ENCODE measurements at regions not wholly inside any gene's neighbourhood (a gene's known extent, or its start where the extent isn't known, plus 50 kb on each side); places are given as distances from the start of the nearest gene placed in this dataset.
A peak's percentile ranks its signal among the peaks of the same experiment; 100 is the strongest.

DNA sequence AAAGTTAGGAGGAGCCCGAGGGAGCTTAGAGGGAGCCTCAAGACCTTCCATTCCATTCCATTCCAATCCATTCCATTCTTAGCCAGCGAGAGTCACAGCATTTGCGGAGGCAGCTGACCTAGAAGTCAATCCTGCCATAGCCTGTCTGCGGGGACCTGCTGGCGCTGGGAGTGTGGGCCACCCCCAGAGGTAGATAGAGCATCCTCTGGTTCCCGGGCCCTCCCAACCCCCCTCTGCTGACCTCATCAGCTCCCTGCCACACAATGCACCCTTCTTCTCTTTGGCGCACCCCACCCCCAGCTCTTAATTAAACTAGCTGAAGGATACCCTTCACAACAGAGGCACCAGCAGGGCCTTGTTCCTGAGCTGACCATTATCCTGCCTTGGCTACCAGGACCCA is 152.5 kb upstream of the ZMIZ1 start:
- peak in 1 of 3 donors; percentile 30 for DNase-seq
- H3K4me3 ChIP-seq, result no peak overlapping the region
- WGBS (ENCODE audit: insufficient coverage, low coverage, low lambda C conversion rate, missing lambda C conversion rate), result 52% methylated on average over 2 of the region's 7 CpGs
- H3K27ac ChIP-seq, result no peak overlapping the region
- ATAC-seq, result no peak
- H3K9me3 ChIP-seq, result no peaks in the 10 kb centered on the region
- intact Hi-C loops (cut with DNase I), result no loop called here
- H3K36me3 ChIP-seq, result no peaks in the 10 kb centered on the region
- no peaks in the 10 kb centered on the region for H3K27me3 ChIP-seq
- TF ChIP-seq, protein P1, sequence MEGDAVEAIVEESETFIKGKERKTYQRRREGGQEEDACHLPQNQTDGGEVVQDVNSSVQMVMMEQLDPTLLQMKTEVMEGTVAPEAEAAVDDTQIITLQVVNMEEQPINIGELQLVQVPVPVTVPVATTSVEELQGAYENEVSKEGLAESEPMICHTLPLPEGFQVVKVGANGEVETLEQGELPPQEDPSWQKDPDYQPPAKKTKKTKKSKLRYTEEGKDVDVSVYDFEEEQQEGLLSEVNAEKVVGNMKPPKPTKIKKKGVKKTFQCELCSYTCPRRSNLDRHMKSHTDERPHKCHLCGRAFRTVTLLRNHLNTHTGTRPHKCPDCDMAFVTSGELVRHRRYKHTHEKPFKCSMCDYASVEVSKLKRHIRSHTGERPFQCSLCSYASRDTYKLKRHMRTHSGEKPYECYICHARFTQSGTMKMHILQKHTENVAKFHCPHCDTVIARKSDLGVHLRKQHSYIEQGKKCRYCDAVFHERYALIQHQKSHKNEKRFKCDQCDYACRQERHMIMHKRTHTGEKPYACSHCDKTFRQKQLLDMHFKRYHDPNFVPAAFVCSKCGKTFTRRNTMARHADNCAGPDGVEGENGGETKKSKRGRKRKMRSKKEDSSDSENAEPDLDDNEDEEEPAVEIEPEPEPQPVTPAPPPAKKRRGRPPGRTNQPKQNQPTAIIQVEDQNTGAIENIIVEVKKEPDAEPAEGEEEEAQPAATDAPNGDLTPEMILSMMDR (IDR thresholded peaks at IDR 0.05), result no peak
- peaks cover 0 to 13% (median 6%) of the 10 kb centered on the region in 4 donors for H3K4me1 ChIP-seq

- intact Hi-C loops (cut with DNase I), result no loop called here
- H3K9me3 ChIP-seq, result no peaks in the 10 kb centered on the region
- H3K27me3 ChIP-seq, result no peaks in the 10 kb centered on the region
- no peak for TF ChIP-seq POLR2A (IDR thresholded peaks at IDR 0.05)
- TF ChIP-seq, protein P1 (IDR thresholded peaks at IDR 0.05), result no peak
- WGBS (ENCODE audit: insufficient coverage, low coverage, low lambda C conversion rate, missing lambda C conversion rate), result 81% methylated on average over 4 of the region's 7 CpGs
- no peak for ATAC-seq
- H3K4me3 ChIP-seq, result no peak overlapping the region
- DNase-seq, result peak in 1 of 3 donors; percentile 16
- no peak overlapping the region for H3K27ac ChIP-seq
- H3K36me3 ChIP-seq, result no peaks in the 10 kb centered on the region
- no peaks in the 10 kb centered on the region for H3K4me1 ChIP-seq
These were observed 149.4 kb upstream of the ZMIZ1 start for GRCh38 chr10:78919181-78919966.

DNA sequence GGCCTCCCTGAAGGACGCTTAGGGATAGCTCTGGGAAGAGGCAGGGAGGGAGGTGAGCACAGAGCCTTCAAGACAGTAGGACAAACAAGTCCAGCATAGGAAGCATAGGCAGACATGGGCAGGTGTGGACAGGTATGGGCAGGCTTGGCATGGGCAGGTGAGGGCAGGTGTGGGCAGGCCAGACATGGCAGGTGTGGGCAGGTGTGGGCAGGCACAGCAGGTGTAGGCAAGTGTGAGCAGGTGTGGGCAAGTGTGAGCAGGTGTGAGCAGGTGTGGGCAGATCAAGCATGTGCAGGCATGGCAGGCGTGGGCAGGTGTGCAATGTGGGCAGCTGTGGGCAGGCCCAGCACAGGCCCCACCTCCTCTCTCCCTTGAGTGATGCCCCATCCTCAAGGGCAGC is 148.8 kb upstream of the ZMIZ1 start:
- no peaks in the 10 kb centered on the region for H3K9me3 ChIP-seq
- H3K36me3 ChIP-seq, result no peaks in the 10 kb centered on the region
- 100% methylated on average over 1 of the region's 2 CpGs for whole genome bisulfite sequencing (ENCODE audit: insufficient coverage, low coverage, low lambda C conversion rate, missing lambda C conversion rate)
- intact Hi-C loops (cut with DNase I), result no loop called here
- no peaks in the 10 kb centered on the region for H3K4me1 ChIP-seq
- no peaks in the 10 kb centered on the region for H3K27me3 ChIP-seq
- H3K4me3 ChIP-seq, result no peak overlapping the region
- DNase-seq (peak in 1 of 3 donors; percentile 43), ATAC-seq (peak in 2 of 4 donors; percentile 10 to 20)
- no peak for TF ChIP-seq POLR2A (IDR thresholded peaks at IDR 0.05)
- TF ChIP-seq, protein P1 (IDR thresholded peaks at IDR 0.05), result no peak
- H3K27ac ChIP-seq, result no peak overlapping the region

GRCh38 chr10:78921895-78922294 is 146.9 kb upstream of the ZMIZ1 start:
- no peak for TF ChIP-seq POLR2A (IDR thresholded peaks at IDR 0.05)
- TF ChIP-seq, protein P1 (IDR thresholded peaks at IDR 0.05), result no peak
- H3K27ac ChIP-seq, result no peak overlapping the region
- WGBS (ENCODE audit: insufficient coverage, low coverage, low lambda C conversion rate, missing lambda C conversion rate), result 60% methylated on average over 2 of the region's 3 CpGs
- H3K4me1 ChIP-seq, result no peaks in the 10 kb centered on the region
- H3K9me3 ChIP-seq, result no peaks in the 10 kb centered on the region
- H3K36me3 ChIP-seq, result no peaks in the 10 kb centered on the region
- intact Hi-C loops (cut with DNase I), result no loop called here
- DNase-seq (peak in 1 of 3 donors; percentile 20), ATAC-seq (no peak)
- no peaks in the 10 kb centered on the region for H3K27me3 ChIP-seq
- H3K4me3 ChIP-seq, result no peak overlapping the region

All from right lobe of liver (tissue), 6 donors.